NT2/D1 (cell line): ENCODE measurements at regions not wholly inside any gene's neighbourhood (a gene's known extent, or its start where the extent isn't known, plus 50 kb on each side); places are given as distances from the start of the nearest gene placed in this dataset.

Source experiments
- DNase-seq: peaks from one replicate; pipeline ENCODE4 v3.0.0-alpha.2; 2011; ENCODE audit warnings: low read depth, low spot score
- H3K27me3 ChIP-seq: 2 replicates; pipeline ENCODE4 v1.6.0; 2011; ENCODE audit warnings: mild to moderate bottlenecking; ENCODE audit not compliant: insufficient read length, insufficient read depth
- H3K36me3 ChIP-seq: 2 replicates; pipeline ENCODE4 v1.6.1; 2011; ENCODE audit warnings: mild to moderate bottlenecking, low read length, mixed read lengths; ENCODE audit not compliant: insufficient read depth, insufficient read length
- H3K4me1 ChIP-seq: 2 replicates; pipeline ENCODE4 v1.5.1; 2011; ENCODE audit not compliant: insufficient read depth, insufficient read length
- H3K4me3 ChIP-seq: 2 replicates; pipeline ENCODE4 v1.5.1; 2011; ENCODE audit warnings: low read depth; ENCODE audit not compliant: insufficient read length
- H3K9ac ChIP-seq: 2 replicates; pipeline ENCODE4 v1.6.0; 2011; ENCODE audit warnings: low read depth; ENCODE audit not compliant: insufficient read length
- H3K9me3 ChIP-seq: 2 replicates; pipeline ENCODE4 v1.5.1; 2011; ENCODE audit warnings: mild to moderate bottlenecking, low read length; ENCODE audit not compliant: insufficient read depth
- SUZ12 ChIP-seq: IDR thresholded peaks from 2 replicates; pipeline ENCODE4 v1.6.1; 2011; ENCODE audit not compliant: insufficient read length, insufficient read depth; ENCODE audit errors: extremely low read depth
- YY1 ChIP-seq: IDR thresholded peaks from 2 replicates; pipeline ENCODE4 v1.6.1; 2011; ENCODE audit not compliant: insufficient read length, insufficient read depth
- ZNF274 ChIP-seq: IDR thresholded peaks from 2 replicates; pipeline ENCODE4 v1.6.1; 2011; ENCODE audit warnings: mild to moderate bottlenecking, low read depth, low read length

GRCh38 chr13:30045916-30046704 is 195.7 kb upstream of the UBL3 start:
- H3K4me3 ChIP-seq: no peak overlapping the region
- no peak for DNase-seq
- no peaks in the 10 kb centered on the region for H3K4me1 ChIP-seq
- no peaks in the 10 kb centered on the region for H3K36me3 ChIP-seq
- no peak for TF ChIP-seq YY1
- TF ChIP-seq SUZ12: no peak
- TF ChIP-seq ZNF274: no peak
- no peaks in the 10 kb centered on the region for H3K27me3 ChIP-seq
- peaks cover 5% of the 10 kb centered on the region; the same call in 1 of the 2 replicates for H3K9me3 ChIP-seq
- no peak overlapping the region for H3K9ac ChIP-seq

- no peak for TF ChIP-seq ZNF274
- TF ChIP-seq YY1: no peak
- no peak for TF ChIP-seq SUZ12
- H3K36me3 ChIP-seq: no peaks in the 10 kb centered on the region
- no peaks in the 10 kb centered on the region for H3K27me3 ChIP-seq
- no peak overlapping the region for H3K9ac ChIP-seq
- H3K4me3 ChIP-seq: no peak overlapping the region
- no peaks in the 10 kb centered on the region for H3K4me1 ChIP-seq
- peaks cover 5% of the 10 kb centered on the region; the same call in 1 of the 2 replicates for H3K9me3 ChIP-seq
- no peak for DNase-seq
Measured at GRCh38 chr13:30044932-30045331, 194.5 kb upstream of the UBL3 start.

- DNase-seq: no peak
- Histone ChIP-seq H3K9ac (no peak overlapping the region), H3K36me3 (no peaks in the 10 kb centered on the region), H3K4me3 (no peak overlapping the region), H3K4me1 (no peaks in the 10 kb centered on the region), H3K9me3 (peaks cover 5% of the 10 kb centered on the region; the same call in 1 of the 2 replicates), H3K27me3 (no peaks in the 10 kb centered on the region)
- no peak for TF ChIP-seq ZNF274
- TF ChIP-seq SUZ12: no peak
- no peak for TF ChIP-seq YY1
Measured at GRCh38 chr13:30043631-30043925, 193.2 kb upstream of the UBL3 start.

- H3K4me3 ChIP-seq: no peak overlapping the region
- no peaks in the 10 kb centered on the region for H3K4me1 ChIP-seq
- DNase-seq: no peak
- TF ChIP-seq YY1 (no peak), ZNF274 (no peak), SUZ12 (no peak)
- H3K27me3 ChIP-seq: no peaks in the 10 kb centered on the region
- no peaks in the 10 kb centered on the region for H3K36me3 ChIP-seq
- no peak overlapping the region for H3K9ac ChIP-seq
- H3K9me3 ChIP-seq: peaks cover 5% of the 10 kb centered on the region; the same call in 1 of the 2 replicates
Measured at GRCh38 chr13:30042891-30043630, 192.6 kb upstream of the UBL3 start.

DNA sequence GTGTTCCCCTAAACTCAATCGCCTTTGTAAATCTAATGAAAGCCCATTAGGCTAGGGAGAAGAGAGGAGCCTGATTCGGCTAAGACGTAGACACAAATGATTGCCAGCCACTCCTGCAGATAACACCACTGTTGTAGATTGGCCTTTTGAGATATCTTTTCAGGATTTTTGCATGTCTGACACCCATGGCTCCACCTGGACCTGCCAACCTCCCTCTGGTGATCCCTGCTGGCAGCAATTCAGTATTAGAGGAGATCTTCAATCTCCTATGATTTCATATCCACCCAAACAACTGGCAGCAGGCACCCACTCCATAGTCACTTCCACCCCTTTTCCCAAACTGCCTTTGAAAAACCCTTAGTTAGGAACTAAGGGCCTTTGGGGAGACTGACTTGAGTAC is 191.9 kb upstream of the UBL3 start:
- no peak overlapping the region for H3K9ac ChIP-seq
- no peaks in the 10 kb centered on the region for H3K27me3 ChIP-seq
- no peak for TF ChIP-seq SUZ12
- TF ChIP-seq YY1: no peak
- no peak for TF ChIP-seq ZNF274
- H3K36me3 ChIP-seq: no peaks in the 10 kb centered on the region
- peaks cover 5% of the 10 kb centered on the region; the same call in 1 of the 2 replicates for H3K9me3 ChIP-seq
- no peaks in the 10 kb centered on the region for H3K4me1 ChIP-seq
- H3K4me3 ChIP-seq: no peak overlapping the region
- DNase-seq: no peak

GRCh38 chr13:30039511-30039911 is 189.1 kb upstream of the UBL3 start:
- Histone ChIP-seq H3K4me3 (no peak overlapping the region), H3K9me3 (peaks cover 5% of the 10 kb centered on the region; the same call in 1 of the 2 replicates), H3K9ac (no peak overlapping the region), H3K36me3 (no peaks in the 10 kb centered on the region), H3K4me1 (no peaks in the 10 kb centered on the region), H3K27me3 (no peaks in the 10 kb centered on the region)
- no peak for DNase-seq
- TF ChIP-seq SUZ12: no peak
- no peak for TF ChIP-seq ZNF274
- TF ChIP-seq YY1: no peak

DNA sequence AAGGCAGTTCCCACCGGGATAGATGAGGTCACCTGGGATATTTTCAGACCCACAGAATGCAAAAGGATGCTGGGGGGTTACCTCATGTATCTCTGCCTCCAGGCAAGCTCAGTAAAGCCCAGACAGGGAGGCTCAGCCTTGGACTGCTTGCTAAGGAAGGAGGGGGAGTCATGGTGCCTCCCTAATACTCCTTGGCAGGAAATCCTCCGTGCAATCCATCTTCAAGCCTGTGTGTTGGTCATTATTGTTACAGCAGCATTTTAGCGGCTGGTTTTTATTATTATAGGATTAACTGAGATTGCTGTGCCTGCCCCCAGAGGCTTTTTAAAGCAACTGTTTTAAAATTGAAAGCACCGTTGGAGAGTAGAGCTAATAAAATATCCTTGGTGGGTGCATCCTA is 188.5 kb upstream of the UBL3 start:
- Histone ChIP-seq H3K4me1 (no peaks in the 10 kb centered on the region), H3K4me3 (no peak overlapping the region), H3K9ac (no peak overlapping the region), H3K9me3 (peaks cover 4% of the 10 kb centered on the region; the same call in 1 of the 2 replicates), H3K27me3 (no peaks in the 10 kb centered on the region), H3K36me3 (no peaks in the 10 kb centered on the region)
- no peak for TF ChIP-seq ZNF274
- TF ChIP-seq SUZ12: no peak
- TF ChIP-seq YY1: no peak
- DNase-seq: no peak
